Breast epithelium (tissue), 3 donors: ENCODE measurements at regions not wholly inside any gene's neighbourhood (a gene's known extent, or its start where the extent isn't known, plus 50 kb on each side); places are given as distances from the start of the nearest gene placed in this dataset.

ENCODE experiments used
- CTCF ChIP-seq, 3 donors: fragments of 450-650 bp; IDR thresholded peaks; one replicate each; pipeline ENCODE4 v1.5.1; 2016 to 2017; ENCODE audit warnings: antibody characterized with exemption in 3 of 3, mild to moderate bottlenecking in 3 of 3, moderate library complexity in 3 of 3
- POLR2AphosphoS5 ChIP-seq, 3 donors: sonication (generic); formaldehyde crosslinking; IDR thresholded peaks; one replicate each; pipeline ENCODE4 v1.6.1; 2017; ENCODE audit warnings: antibody characterized with exemption in 3 of 3

GRCh38 chr17:70308618-70309017 lies 139.3 kb downstream of the KCNJ2 start:
- TF ChIP-seq POLR2AphosphoS5 (IDR thresholded peaks at IDR 0.05) (no peak), CTCF (IDR thresholded peaks at IDR 0.05) (no peak)
